SK-N-SH (cell line): ENCODE measurements at regions not wholly inside any gene's neighbourhood (a gene's known extent, or its start where the extent isn't known, plus 50 kb on each side); places are given as distances from the start of the nearest gene placed in this dataset.

Source experiments
- CTCF ChIA-PET: fragments of 300-600, 350-600 bp; formaldehyde crosslinking; extraction: SDS; loops from one replicate; lab custom pipeline; 2021; lab: Yijun Ruan, JAX
- POLR2A ChIA-PET: fragments of 350-600 bp; sonication (Branson Sonifier 250); formaldehyde crosslinking; extraction: SDS; loops from one replicate; lab custom pipeline; 2020; ENCODE audit warnings: antibody characterized with exemption, inconsistent platforms; lab: Yijun Ruan, JAX
- DNase-seq: peaks from one replicate; pipeline ENCODE4 v3.0.0; 2012
- H2AFZ ChIP-seq: fragments of 200-600 bp; sonication (generic); 2 replicates; pipeline ENCODE4 v1.8.1; 2016; ENCODE audit warnings: antibody characterized with exemption, mild to moderate bottlenecking, low read depth
- H3F3A ChIP-seq: fragments of 200-600 bp; sonication (generic); replicated peaks from 2 replicates; pipeline ENCODE3; 2016; ENCODE audit warnings: antibody characterized with exemption, mild to moderate bottlenecking; ENCODE audit not compliant: insufficient read depth
- H3K27ac ChIP-seq, 2 experiments: fragments of 200-500 bp in 1 of 2; fragments of 200-600 bp in 1 of 2; sonication (Bioruptor generic) in 1 of 2; sonication (generic), shearing (Covaris generic) in 1 of 2; 2 replicates each; pipeline versions ENCODE4 v1.5.1 to v1.6.1; 2014 to 2016; ENCODE audit warnings: low read depth in 2 of 2, inconsistent platforms in 1 of 2, low read length in 1 of 2, mild to moderate bottlenecking in 1 of 2, mixed read lengths in 1 of 2
- H3K27me3 ChIP-seq: fragments of 200-600 bp; sonication (generic), shearing (Covaris generic); 2 replicates; pipeline ENCODE4 v1.6.1; 2016; ENCODE audit warnings: mixed run types; ENCODE audit not compliant: insufficient read depth
- H3K36me3 ChIP-seq, 2 experiments: fragments of 200-500 bp in 1 of 2; fragments of 200-600 bp in 1 of 2; sonication (Bioruptor generic) in 1 of 2; sonication (generic) in 1 of 2; replicated peaks in 1 of 2; 2 replicates each; pipeline versions ENCODE3 to v1.5.1; 2014 to 2016; ENCODE audit warnings: low read length in 1 of 2, mild to moderate bottlenecking in 1 of 2; ENCODE audit not compliant: insufficient read depth in 2 of 2, control insufficient read depth in 1 of 2
- H3K4me1 ChIP-seq, 2 experiments: fragments of 200-500 bp in 1 of 2; fragments of 200-600 bp in 1 of 2; sonication (Bioruptor generic) in 1 of 2; sonication (generic), shearing (Covaris generic) in 1 of 2; 2 replicates each; pipeline versions ENCODE4 v1.5.1 to v1.6.1; 2014 to 2016; ENCODE audit warnings: low read depth in 1 of 2, low read length in 1 of 2, mixed run types in 1 of 2; ENCODE audit not compliant: insufficient read depth in 2 of 2, control insufficient read depth in 1 of 2
- H3K4me2 ChIP-seq: fragments of 200-600 bp; sonication (generic), shearing (Covaris generic); 2 replicates; pipeline ENCODE4 v1.6.1; 2017; ENCODE audit warnings: mixed run types
- H3K4me3 ChIP-seq, 2 experiments: fragments of 200-500 bp in 1 of 2; fragments of 200-600 bp in 1 of 2; sonication (Bioruptor generic) in 1 of 2; sonication (generic), shearing (Covaris generic) in 1 of 2; 2 replicates each; pipeline versions ENCODE4 v1.5.1 to v1.8.1; 2014 to 2016; ENCODE audit warnings: low read depth in 2 of 2, inconsistent platforms in 1 of 2, low read length in 1 of 2, mild to moderate bottlenecking in 1 of 2, mixed read lengths in 1 of 2, moderate library complexity in 1 of 2
- H3K79me2 ChIP-seq: fragments of 200-600 bp; sonication (generic); 2 replicates; pipeline ENCODE4 v1.8.1; 2017; ENCODE audit warnings: mild to moderate bottlenecking; ENCODE audit not compliant: insufficient read depth
- H3K9ac ChIP-seq: fragments of 200-600 bp; sonication (generic); 2 replicates; pipeline ENCODE4 v1.6.1; 2017; ENCODE audit warnings: mixed run types
- H3K9me2 ChIP-seq: fragments of 200-600 bp; sonication (generic); 2 replicates; pipeline ENCODE4 v1.6.1; 2017; ENCODE audit warnings: mixed run types
- H3K9me3 ChIP-seq: fragments of 200-600 bp; sonication (generic); 2 replicates; pipeline ENCODE4 v1.6.1; 2017; ENCODE audit warnings: mixed run types, mild to moderate bottlenecking, moderate library complexity
- H4K20me1 ChIP-seq: fragments of 200-600 bp; sonication (generic); 2 replicates; pipeline ENCODE4 v1.6.1; 2017; ENCODE audit warnings: mild to moderate bottlenecking, mixed run types; ENCODE audit not compliant: insufficient read depth
- FOSL2 ChIP-seq: IDR thresholded peaks from 2 replicates; pipeline ENCODE4 v1.4.0; 2012; ENCODE audit warnings: low read depth, mild to moderate bottlenecking, moderate library complexity, borderline replicate concordance
- FOXM1 ChIP-seq: IDR thresholded peaks from 2 replicates; pipeline ENCODE4 v1.4.0; 2012; ENCODE audit warnings: low read depth, mild to moderate bottlenecking
- GABPA ChIP-seq: IDR thresholded peaks from 2 replicates; pipeline ENCODE4 v1.4.0; 2012; ENCODE audit warnings: low read depth, mild to moderate bottlenecking
- MAX ChIP-seq: IDR thresholded peaks from 2 replicates; pipeline ENCODE4 v1.4.0; 2012; ENCODE audit warnings: low read depth
- MEF2A ChIP-seq: IDR thresholded peaks from 2 replicates; pipeline ENCODE4 v1.4.0; 2012; ENCODE audit warnings: low read depth, borderline replicate concordance
- NFIC ChIP-seq: IDR thresholded peaks from 2 replicates; pipeline ENCODE4 v1.4.0; 2012; ENCODE audit warnings: borderline replicate concordance
- POLR2AphosphoS5 ChIP-seq: IDR thresholded peaks from 2 replicates; pipeline ENCODE4 v1.6.1; 2012; ENCODE audit warnings: low read depth, low read length
- RAD21 ChIP-seq: IDR thresholded peaks from 2 replicates; pipeline ENCODE4 v1.6.1; 2012; ENCODE audit warnings: mild to moderate bottlenecking, low read length
- RCOR1 ChIP-seq: fragments of 150-350 bp; IDR thresholded peaks from 2 replicates; pipeline ENCODE4 v1.6.1; 2017; ENCODE audit warnings: antibody characterized with exemption, low read length
- RFX5 ChIP-seq: IDR thresholded peaks from 2 replicates; pipeline ENCODE4 v1.6.1; 2012; ENCODE audit warnings: mild to moderate bottlenecking, improper control_type of control experiment, low read length
- SMC3 ChIP-seq: IDR thresholded peaks from 2 replicates; pipeline ENCODE4 v1.6.1; 2012; ENCODE audit warnings: low read depth, low read length, improper control_type of control experiment
- TEAD4 ChIP-seq: IDR thresholded peaks from 2 replicates; pipeline ENCODE4 v1.4.0; 2012; ENCODE audit warnings: mild to moderate bottlenecking, borderline replicate concordance; ENCODE audit not compliant: insufficient read depth
- USF1 ChIP-seq: IDR thresholded peaks from 2 replicates; pipeline ENCODE4 v1.4.0; 2012; ENCODE audit warnings: low read depth, borderline replicate concordance
- YY1 ChIP-seq: IDR thresholded peaks from 2 replicates; pipeline ENCODE4 v1.4.0; 2012; ENCODE audit warnings: low read depth, mild to moderate bottlenecking
- ZBTB33 ChIP-seq: IDR thresholded peaks from 2 replicates; pipeline ENCODE4 v1.4.0; 2012; ENCODE audit warnings: low read depth, borderline replicate concordance
- WGBS: methylation state at CpG from one replicate; pipeline ENCODE4 v1.1.6; 2017; ENCODE audit warnings: low lambda C conversion rate; 5-methylcytosine and 5-hydroxymethylcytosine counted together

- Histone ChIP-seq H3K4me2 (no peak overlapping the region), H4K20me1 (no peaks in the 10 kb centered on the region), H3K9me2 (no peaks in the 10 kb centered on the region), H3K9ac (no peak overlapping the region), H3K4me3 (no peak overlapping the region), H3K36me3 (no peaks in the 10 kb centered on the region), H3F3A (no peaks in the 10 kb centered on the region), H3K27me3 (no peaks in the 10 kb centered on the region), H3K9me3 (no peaks in the 10 kb centered on the region), H3K4me1 (peaks cover 0 to 82% of the 10 kb centered on the region in 2 experiments; a peak in 3 of 4 replicates), H2AFZ (no peak overlapping the region), H3K27ac (peak overlapping the region in 1 of 2 experiments; percentile 63; a peak in 1 of 4 replicates), H3K79me2 (no peaks in the 10 kb centered on the region; the same call in 1 of the 2 replicates)
- ChIA-PET POLR2A (no interaction called here), CTCF (interaction anchor here (1.2 to 6.7 kb wide), 3 partner anchors 12 to 35 kb away, joined by 4 to 55 read pairs (median 16); no protein-coding TSS in a partner anchor)
- TF ChIP-seq FOSL2: no peak
- no peak for TF ChIP-seq POLR2AphosphoS5
- no peak for TF ChIP-seq TEAD4
- no peak for TF ChIP-seq MAX
- no peak for TF ChIP-seq USF1
- TF ChIP-seq NFIC: no peak
- no peak for TF ChIP-seq FOXM1
- TF ChIP-seq MEF2A: no peak
- no peak for TF ChIP-seq RAD21
- TF ChIP-seq RCOR1: no peak
- TF ChIP-seq YY1: no peak
- TF ChIP-seq SMC3: no peak
- no peak for TF ChIP-seq GABPA
- no peak for TF ChIP-seq ZBTB33
- TF ChIP-seq RFX5: no peak
- 92% methylated on average over 8 of the region's 12 CpGs for WGBS
- DNase-seq: no peak
These were observed 82.8 kb downstream of the SLC25A47 start for GRCh38 chr14:100405760-100406455.
